Neural progenitor cell (in vitro differentiated cells): ENCODE measurements at regions not wholly inside any gene's neighbourhood (a gene's known extent, or its start where the extent isn't known, plus 50 kb on each side); places are given as distances from the start of the nearest gene placed in this dataset.

ENCODE experiments used
- CTCF ChIP-seq: fragments of 200-600 bp; sonication (generic); IDR thresholded peaks from 2 replicates; pipeline ENCODE4 v1.5.1; 2017; ENCODE audit warnings: antibody characterized with exemption, mild to moderate bottlenecking
- EZH2 ChIP-seq: fragments of 200-600 bp; sonication (generic); IDR thresholded peaks from 2 replicates; pipeline ENCODE4 v1.6.1; 2017; ENCODE audit warnings: antibody characterized with exemption, mild to moderate bottlenecking, moderate library complexity
- EZH2phosphoT487 ChIP-seq: fragments of 200-600 bp; sonication (generic); IDR thresholded peaks from 2 replicates; pipeline ENCODE4 v1.6.1; 2017; ENCODE audit warnings: antibody characterized with exemption

GRCh38 chr13:21785990-21786389 lies 115.1 kb downstream of the FGF9 start:
- TF ChIP-seq CTCF: no peak
- no peak for TF ChIP-seq EZH2phosphoT487
- no peak for TF ChIP-seq EZH2
